GM18907 (cell line): ENCODE measurements at regions not wholly inside any gene's neighbourhood (a gene's known extent, or its start where the extent isn't known, plus 50 kb on each side); places are given as distances from the start of the nearest gene placed in this dataset.
"Not testable (repeated sequence)": the region's sequence is repeated elsewhere in the genome, so short reads cannot be mapped to it uniquely, and the experiment has no call there.

Experiments used
- ATAC-seq: cut with Tn5 transposase; IDR thresholded peaks from one replicate; pipeline ENCODE4 v1.9.1; 2021; ENCODE audit warnings: mild to moderate bottlenecking, moderate library complexity; ENCODE audit not compliant: unreplicated experiment

DNA sequence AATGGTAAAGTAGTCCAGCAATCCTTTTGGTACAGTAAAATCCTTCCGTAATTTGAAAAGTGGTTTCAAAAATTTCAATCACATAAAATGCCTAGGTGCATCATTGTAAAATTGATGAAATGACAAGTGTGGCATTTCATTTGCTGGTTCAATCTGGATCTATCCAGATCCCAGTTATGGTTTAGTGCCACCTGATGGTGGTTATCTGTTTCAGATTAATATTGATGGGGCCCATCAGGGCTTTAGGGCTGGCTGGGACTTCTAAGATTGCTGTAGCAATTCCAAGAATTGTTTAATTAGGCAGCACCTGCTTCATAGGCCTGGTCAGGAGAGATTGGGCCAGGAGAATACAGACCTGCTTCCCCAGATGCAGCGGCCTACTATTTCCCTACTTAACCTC, 55.5 kb upstream of the PIK3C3 start:
- ATAC-seq, result no peak

DNA sequence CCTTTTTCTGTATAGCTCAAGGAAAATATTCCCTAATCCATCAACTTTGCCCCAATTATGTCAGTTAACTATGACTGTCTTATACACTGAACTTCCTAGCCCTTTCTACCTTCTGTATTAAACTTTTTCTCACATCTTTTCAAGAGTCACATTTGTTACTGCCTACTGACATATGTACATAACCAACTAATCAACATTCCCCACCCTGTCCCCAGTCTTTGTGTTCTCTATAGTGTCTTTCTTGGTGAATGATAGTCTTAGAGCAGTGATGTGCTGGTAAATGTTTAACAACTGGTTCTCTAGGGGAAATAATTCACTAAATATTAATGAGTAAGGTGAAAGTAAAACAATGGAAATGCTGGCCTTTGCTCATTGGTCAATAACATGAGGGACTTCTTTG, 61.6 kb upstream of the PIK3C3 start:
- no peak for ATAC-seq

DNA sequence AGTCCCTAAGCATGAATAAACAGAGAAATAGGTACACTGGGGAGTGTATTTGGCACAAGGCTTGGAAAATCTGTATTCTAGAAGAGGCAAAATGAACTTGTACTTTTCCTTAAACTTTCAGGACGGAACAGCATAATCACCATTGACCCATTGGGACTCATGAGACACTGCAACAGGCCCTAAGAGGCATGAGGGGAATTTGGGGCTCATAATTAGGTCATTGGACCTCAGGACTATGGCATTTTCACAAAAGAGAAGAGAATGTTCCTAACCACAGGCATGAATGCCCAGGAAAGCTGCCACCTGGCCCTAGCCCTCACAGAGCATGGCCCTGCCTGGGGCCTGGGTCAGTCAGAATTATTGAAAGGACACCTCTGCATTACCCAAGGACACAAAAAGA, 67.9 kb upstream of the PIK3C3 start:
- no peak for ATAC-seq

DNA sequence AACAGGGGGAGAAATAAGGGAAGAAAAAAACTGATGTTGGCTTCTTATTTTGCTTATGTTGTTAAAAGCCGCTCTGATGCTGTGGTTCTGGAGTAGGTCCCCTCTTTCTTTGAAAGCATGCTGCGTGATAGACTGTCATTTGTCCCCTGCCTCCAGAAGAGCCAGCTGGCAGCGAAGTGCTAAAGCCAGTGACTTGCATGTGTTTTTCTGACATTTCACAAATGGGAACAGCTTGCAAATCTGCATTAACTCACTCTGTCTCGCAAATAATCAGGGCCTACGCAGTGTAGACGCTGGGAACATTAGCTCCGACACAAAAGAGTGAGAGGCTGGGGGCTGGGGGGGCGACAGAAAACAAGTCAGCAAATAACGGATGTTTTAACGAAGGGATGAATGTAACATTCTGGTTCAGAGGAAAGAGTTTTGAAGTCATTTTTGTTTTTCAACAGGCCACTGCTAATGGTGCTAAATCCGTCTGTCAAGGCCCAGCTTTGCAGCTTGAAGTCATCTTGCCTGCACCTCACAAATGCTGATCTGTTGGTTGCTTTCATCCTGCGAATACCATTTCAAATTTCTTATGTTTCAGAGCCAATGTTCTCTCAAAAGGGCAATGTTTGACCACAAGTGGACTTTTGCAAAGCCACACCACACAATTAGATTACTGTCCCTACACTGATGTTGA, 68.8 kb upstream of the PIK3C3 start:
- no peak for ATAC-seq

DNA sequence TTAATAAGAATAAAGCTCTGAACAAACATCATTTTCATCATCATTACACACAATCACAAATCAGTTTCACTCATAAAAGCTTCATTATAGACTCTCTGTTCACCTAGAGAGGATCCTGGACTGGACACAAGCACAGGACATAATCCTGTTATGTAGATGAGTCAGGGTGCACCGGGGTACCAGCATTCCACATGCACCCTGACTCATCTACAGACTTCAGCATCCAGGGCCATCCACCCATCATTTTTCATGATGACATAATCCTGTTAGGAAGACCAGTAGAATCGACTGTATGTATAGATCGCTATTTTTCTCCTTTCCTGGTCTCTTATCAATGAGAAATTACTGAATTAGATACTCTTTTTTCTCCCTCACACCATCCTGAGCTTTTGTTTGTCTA, 73.7 kb upstream of the PIK3C3 start:
- no peak for ATAC-seq

DNA sequence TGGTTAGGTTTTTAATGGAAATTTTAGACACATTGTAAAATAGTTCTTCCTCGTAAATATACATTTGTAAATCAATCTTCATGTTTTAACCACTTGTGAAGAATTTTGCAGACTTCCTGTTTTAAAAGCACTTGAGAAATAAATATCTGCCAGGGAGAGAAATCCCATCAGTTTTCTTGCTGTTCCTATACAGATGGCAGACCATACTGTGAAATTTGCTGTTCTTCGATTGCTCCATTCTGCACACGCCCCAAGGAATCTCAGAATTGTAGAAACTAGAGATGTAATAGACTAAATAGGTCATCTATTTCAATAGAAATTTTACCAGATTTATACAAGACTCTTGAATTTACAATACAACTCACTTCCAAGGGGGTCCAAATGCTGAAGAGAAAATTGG, 75.8 kb upstream of the PIK3C3 start:
- ATAC-seq, result no peak

DNA sequence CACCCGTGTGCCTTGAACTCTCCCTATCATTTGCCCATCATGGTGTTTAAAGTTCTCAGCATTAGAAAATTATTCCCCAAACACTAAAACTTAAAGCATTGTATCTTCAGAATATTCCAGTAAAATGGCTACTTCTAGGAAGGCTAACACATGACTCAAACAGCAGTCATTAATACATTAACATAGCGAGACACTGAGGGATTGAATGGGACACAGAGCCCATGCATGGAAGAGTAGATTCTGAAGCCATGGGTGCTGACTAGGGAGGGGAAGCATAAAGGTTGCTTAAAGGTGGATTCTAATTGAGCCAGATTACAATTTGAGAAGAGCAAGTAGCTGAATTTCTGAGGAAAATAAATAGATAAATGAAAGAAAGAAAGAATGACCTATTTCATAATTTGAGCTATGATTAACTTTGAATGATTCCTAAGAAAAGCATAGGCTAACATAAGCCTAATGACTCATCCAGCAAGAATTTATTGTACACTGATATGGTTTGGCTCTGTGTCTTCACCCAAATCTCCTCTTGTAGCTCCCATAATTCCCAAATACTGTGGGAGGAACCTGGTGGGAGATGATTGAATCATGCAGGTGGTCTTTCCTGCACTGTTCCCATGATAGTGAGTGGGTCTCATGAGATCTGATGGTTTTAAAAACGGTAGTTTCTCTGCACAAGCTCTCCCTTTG, 79.8 kb upstream of the PIK3C3 start:
- ATAC-seq, result no peak

DNA sequence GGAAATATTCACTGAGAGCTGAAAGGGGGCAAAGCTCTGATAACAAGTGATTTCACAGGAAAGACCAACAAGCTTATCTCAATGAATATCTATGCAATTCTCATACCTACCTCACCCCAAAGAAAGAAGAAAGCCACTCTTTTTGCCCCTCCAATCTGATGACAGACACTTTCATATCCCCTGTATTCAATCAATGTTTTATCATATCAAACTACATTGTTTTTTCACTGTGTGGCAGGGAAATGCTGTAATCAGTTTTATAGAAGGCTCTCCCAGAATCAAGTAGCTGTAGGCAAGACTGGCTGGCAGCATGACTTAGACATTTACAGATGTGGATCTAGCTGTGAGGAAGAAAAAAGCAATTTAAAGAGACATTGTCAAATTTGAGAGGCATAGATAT, 81.3 kb upstream of the PIK3C3 start:
- no peak for ATAC-seq

DNA sequence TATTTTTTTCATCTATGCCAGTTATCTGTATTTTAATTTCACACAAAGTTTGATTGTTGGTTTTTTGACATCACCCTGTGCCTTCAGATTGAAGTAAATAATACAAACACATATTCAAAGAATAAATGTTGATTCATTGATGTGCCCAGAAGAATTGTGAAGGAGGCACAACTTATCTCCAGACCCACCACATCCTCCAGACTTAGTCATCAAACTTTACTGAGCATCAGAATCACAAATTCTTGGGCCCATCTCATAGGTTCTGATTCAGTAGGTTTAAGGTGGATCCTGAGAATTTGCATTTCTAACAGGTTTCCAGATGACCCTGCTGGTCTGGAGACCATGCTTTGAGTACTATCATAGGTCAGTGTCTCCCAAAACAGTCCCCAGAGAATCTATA, 82.8 kb upstream of the PIK3C3 start:
- ATAC-seq, result no peak

DNA sequence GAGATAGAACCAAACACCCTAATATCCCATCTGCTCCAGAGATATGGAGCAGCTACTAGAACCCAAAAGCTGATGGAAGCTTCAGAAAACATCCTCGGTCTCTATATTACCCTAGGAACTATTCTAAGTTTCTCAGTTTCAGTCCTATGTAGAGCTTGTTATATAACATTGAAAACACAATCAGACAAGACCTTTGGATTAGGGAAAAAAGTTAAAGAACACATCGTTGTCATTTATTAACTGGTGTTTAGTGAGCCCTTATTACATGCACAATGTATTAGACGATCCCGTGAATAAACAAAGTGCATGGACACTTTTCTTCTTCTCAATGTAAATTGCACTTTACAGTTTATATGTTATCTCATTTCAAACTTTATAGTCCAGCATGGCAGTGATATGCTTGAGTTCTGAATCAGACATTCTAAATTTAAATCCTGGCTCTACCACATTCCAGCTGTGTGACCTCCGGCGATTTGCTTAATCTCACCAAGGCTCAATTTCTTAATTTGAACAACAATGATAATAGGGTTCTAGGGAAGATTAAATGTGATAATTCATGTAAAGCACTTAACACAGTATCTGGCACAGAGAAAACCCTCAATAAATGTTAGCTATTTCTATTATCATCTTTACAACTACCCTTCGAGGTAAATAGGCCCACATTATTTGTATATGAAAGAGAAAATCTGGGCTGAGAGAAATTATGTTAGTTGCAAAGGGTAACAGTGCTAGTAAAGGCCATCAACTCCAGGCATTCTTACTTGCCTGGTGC, 83.6 kb upstream of the PIK3C3 start:
- ATAC-seq, result no peak

DNA sequence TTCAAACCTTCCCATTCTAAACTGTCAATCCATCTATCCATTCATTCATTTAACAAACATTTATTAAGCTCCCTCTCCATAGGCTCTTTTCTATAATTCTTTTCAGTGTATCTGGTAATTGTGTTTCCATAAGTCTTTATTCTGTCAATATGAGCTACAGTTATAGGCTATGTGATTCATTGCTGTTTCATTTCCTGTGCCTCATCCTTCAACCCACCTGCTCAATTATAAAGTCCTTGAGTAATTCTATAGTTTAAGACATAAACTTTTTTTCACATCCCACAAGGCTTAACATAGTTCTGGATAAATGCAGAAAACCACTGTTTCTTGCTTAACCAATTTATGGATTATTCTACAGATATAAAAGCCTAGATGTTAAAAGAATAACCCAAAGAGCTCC, 84.2 kb upstream of the PIK3C3 start:
- ATAC-seq, result no peak

DNA sequence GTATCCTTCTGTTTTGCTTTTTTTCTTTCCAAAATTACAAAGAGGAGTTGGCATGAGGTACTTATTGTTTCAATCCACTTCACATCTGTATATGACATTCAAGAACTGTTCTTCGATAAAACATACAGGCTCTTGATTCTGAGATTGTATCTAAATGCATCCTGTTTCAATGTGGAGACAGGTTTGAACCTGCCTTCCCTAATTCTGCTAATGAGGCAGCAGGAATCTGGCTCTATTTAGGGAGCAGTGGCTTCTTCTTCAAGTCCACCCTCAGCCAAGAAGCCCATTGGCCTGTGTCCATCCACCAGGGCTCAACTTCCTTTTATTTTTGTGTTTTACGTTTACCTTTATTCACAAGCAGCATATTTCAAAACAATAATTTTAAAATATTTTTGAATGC, 84.8 kb upstream of the PIK3C3 start:
- ATAC-seq, result no peak

DNA sequence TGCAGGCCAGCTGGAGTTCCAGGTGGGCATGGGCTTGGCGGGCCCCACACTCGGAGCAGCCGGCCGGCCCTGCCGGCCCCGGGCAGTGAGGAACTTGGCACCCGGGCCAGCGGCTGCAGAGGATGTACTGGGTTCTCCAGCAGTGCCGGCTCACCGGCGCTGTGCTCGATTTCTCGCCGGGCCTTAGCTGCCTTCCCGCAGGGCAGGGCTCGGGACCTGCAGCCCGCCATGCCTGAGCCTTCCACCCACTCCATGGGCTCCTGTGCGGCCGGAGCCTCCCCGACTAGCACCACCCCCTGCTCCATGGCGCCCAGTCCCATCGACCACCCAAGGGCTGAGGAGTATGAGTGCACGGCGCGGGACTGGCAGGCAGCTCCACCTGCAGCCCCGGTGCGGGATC, 89.2 kb upstream of the PIK3C3 start:
- ATAC-seq, result not testable (repeated sequence)

DNA sequence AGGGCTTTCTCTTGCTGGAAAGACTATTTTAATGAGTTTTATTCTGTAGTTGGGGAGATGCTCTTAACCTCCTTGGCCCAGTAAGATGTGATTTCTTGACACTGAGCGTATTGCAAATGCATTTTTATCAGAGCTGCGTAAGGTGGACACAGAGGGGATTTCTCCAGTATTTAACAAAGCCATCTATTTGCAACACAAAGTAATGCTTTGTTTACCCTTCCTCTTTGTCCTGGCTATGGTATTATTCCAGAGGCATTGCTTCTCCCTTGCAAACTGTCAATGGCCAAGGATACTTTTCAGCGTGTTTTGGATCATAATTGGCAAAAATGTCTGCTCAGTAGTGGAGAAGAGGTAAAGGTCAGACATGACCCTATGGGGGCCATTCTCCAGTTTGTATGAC, 90.8 kb upstream of the PIK3C3 start:
- ATAC-seq, result no peak

DNA sequence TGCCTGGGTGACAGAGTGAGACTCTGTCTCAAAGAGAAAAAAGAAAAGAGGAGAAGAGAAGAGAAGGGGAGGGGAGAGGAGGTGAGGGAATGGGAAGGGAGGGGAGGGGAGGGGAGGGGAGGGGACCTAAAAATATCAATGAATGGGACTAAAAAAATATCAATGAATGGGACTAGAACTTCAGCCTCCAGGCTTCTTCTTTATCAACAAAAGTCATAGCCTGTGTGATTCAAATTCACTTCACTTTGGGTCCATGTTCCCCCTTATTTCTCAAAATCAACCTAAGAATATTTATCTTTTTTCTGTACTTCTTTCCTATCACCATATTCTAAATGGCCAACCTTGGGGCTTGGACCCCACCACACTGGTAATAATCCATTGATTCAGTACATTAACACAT, 92.1 kb upstream of the PIK3C3 start:
- no peak for ATAC-seq

DNA sequence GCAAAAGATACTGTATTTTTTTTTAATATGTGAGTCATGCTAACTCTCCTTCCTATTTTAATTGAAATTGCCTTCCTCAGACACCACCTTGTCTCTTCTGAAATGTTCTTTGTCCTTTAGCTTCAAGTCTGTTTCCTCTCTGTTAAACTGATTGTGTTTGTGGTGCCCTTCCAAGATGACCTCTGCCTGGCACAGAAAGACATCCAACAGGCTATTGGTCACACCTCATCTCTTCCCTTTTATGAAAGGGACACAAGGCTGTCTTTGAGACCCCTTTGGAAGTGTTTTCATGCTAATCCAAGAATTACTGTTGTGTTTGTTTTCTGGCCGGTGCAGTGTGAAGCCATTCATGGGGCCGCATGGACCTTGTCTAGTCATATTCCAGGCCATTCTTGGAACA, 94.0 kb upstream of the PIK3C3 start:
- ATAC-seq, result no peak

DNA sequence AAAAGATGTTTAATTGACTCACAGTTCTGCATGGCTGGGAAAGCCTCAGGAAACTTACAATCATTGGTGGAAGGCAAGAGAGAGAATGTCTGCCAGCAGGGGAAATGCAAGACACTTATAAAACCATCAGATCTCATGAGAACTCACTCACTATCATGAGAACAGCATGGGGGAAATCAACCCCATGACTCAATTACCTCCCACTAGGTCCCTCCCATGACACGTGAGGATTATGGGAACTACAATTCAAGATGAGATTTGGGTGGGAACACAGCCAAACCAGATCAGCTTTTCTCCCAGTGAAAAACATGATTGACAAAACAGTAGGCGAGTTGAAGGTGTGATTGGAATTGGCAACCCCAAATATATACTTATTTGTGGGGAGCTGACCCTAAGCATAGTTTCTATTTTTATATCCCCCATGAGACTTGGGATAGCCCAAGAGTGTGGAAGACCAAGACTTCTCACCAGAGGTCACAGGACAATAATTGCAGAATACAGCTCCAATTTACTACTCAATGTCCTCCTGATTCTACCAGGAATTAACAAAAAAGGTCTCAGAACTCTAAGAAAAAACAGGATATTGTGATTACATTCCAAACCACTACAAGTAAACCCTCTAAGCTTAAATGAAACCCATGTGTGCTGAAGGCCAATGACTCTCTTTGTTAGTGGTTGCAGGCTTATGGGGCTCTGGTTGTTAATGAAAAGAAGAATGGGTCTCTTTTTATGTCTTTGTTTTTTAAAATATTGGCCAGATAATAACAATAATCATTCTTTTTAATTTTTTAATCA, 96.1 kb upstream of the PIK3C3 start:
- no peak for ATAC-seq

DNA sequence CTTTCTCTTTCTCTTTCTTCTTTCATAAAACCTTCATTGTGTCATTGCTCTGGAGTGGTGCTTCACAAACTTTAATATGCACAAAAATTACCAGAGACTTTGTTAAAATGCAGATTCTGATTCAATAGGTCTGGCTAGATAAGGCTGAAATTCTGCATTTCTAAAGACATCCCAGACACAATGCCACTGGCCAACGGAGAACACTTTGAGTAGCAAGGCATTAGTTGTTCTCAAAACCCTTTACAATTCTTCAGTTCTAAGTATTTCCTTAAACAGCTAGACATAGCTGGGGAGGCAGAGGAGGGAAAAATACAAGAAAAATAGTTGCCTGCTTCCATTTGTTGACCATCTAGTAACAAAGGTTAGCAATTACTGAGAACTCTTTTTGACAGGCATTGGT, 101.8 kb upstream of the PIK3C3 start:
- ATAC-seq, result no peak

DNA sequence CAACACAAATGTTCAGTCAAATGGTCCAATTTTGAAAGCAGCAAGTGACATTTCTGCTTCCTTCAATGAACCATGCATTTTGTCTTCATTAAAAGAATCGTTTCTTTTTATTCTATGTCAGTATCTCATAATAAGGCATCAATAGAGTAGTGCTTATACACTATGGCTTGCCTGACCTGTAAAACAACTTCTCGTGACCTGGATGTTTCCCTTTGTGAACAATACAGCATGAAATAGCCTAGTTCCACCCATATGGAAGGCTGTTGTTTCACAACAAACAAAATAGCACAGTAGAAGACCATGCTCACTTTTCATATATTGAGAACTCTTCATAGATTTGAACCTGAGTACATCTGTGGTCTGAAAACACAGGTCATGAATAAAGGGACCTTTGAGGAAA, 104.3 kb upstream of the PIK3C3 start:
- ATAC-seq, result no peak

DNA sequence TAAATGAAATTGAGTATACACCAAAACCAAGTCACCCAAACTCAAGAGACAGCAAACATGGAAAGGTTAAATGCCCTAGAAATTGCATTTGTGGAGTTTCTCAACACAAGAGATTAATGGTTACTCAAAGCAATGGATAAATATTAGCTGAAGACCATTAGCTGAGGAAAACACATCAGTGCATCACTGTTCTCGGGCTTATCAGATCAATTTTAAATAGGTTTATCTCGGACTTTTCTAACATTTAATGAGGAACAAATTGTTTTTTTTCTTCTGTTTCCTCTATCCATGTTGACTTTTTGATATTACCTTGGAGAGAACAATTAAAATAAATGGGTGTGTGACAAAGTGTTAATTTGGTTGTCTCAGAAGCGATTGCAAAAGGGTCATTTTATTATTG, 105.4 kb upstream of the PIK3C3 start:
- ATAC-seq, result no peak

DNA sequence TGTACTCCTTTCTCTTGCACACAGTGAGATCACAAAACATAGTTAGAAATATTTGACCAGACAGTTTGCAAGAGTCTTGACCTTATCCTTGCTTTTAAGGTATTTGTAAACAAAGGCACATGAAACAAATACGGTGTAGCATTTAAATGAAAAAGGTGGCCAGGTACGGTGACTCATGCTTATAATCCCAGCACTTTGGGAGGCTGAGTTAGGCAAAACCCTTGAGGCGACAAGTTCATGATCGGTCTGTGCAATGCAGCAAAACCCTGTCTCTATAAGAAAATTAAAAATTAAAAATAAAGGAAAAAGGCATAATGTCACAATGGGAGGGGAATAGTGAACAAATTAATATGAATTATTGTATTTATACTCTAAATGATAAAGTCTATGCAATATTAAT, 109.5 kb upstream of the PIK3C3 start:
- ATAC-seq, result no peak
